GM19324 (cell line): ENCODE measurements at regions not wholly inside any gene's neighbourhood (a gene's known extent, or its start where the extent isn't known, plus 50 kb on each side); places are given as distances from the start of the nearest gene placed in this dataset.

Experiments
- ATAC-seq: cut with Tn5 transposase; IDR thresholded peaks from one replicate; pipeline ENCODE4 v1.9.1; 2021; ENCODE audit warnings: mild to moderate bottlenecking, moderate library complexity; ENCODE audit not compliant: unreplicated experiment, low FRiP score

DNA sequence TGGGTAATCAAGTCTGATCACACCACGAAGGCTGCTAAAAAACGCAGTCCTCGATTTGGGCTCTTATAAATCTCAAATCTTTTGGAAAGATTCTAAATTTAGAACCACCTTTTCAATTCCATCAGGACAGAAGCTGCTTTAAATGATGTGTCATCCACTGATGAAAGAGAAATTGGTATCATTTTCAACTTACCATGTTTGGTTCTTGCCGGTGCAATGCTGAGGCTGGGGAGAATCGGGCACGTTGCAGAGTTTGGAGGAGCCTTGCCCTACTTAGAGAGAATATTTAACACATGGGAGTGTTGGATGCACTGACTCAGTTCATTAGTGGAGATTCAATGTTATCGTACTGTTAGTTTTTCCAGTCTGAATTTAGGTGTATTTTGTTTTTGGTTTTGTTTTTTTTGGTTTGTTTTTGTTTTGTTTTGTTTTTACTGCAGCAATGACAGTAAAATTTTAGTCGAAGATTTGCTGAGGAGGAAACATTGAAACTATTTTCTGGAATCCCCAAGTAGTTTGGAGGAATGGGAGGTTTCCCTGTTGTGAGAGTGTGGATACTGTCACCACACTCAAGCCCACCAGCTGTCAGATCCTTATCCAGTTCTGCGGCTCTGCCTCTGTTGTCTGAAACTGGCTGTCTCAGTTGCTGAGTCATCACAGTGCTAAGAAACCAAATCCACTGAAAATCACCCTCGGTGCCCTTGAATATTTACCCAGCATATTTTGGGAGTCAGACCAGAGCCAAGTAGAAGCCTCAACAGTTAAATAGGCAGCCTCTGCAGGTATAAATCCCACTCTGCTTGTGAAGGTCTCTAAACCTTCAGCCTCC is 497.0 kb downstream of the BTBD3 start:
- no peak for ATAC-seq

DNA sequence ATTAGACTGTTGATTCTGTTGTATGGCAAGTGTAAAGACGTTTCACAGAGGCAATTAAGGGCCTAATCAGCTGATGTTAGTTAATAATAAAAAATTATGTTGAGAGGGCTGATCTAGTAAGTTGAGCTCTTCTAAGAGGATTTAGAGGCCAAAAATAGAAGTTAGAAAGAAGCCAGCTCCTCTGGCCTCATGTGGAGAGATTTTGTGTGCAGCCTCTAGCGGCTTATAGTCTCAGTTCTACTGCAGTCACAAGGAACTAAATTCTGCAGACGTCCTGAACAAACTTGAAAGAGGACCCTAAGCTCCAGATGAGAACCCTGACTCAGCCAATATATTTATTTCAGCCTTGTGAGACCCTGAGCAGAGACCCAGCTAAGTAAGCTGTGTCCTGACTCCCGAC is 498.6 kb downstream of the BTBD3 start:
- no peak for ATAC-seq

DNA sequence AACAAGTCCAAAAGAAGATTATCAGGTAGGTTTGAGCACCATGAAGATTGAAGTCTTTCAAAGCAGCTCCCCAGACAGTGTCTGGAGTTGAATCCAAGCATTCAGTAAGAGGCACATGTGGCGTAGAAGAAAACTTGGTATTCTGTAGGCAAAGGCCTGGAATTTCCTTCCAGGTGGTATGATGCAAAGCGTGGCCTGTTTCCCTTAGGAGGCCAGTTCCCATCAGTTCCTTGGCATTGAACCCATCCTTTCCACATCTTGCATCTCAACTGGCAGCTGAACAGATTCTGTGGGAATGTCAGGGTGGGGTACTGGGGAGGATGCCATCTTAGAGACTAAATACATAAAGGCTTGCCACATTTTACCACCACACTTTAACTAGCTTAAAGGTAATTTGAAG is 516.0 kb downstream of the BTBD3 start:
- ATAC-seq = no peak

- no peak for ATAC-seq
Observed at GRCh38 chr20:12434672-12435071, 517.0 kb downstream of the BTBD3 start.

- no peak for ATAC-seq
Observed at GRCh38 chr20:12435268-12435667, 517.6 kb downstream of the BTBD3 start.

DNA sequence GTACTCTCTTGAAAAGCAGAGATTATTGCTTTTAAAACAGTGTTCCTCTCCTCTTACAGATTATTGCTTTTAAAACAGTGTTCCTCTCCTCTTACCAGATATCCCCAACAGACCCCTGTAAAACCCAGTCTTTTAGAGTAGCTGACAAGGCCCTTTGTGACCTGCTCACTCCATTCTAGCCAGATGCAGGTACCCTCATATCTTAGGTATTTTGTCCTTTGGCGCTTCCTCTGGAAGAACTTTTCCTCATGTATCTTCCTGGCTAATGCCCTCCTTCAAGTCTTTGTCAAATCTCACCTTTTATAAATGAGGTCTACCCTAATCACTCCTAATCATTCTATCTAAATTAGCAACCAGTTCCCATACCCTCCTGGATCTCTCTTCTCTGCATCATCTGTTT is 536.0 kb downstream of the BTBD3 start:
- ATAC-seq = no peak

DNA sequence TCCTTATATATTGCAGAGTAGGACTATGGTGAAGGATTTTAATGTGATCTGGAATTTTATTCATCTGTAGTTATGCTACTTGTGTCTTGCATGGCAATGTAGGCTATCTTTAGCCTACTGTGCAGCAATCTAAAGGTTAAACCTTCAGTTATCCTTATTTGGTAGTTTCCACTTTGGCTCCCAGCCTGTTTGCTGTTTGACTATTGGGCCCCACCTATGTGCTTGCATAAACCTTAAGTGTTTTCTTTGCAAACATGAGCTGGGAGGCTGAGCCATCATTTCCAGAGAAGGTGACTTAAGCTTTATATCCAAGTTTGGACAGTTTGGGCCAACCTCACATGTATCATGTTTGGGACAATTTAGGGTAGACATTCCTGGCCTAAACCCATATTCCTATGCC is 537.5 kb downstream of the BTBD3 start:
- ATAC-seq = no peak

- ATAC-seq = no peak
Observed at GRCh38 chr20:12458241-12458640, 540.5 kb downstream of the BTBD3 start.

- no peak for ATAC-seq
Observed at GRCh38 chr20:12464036-12464435, 544.7 kb upstream of the SPTLC3 start.

GRCh38 chr20:12466915-12467314 is 541.9 kb upstream of the SPTLC3 start:
- ATAC-seq = no peak

DNA sequence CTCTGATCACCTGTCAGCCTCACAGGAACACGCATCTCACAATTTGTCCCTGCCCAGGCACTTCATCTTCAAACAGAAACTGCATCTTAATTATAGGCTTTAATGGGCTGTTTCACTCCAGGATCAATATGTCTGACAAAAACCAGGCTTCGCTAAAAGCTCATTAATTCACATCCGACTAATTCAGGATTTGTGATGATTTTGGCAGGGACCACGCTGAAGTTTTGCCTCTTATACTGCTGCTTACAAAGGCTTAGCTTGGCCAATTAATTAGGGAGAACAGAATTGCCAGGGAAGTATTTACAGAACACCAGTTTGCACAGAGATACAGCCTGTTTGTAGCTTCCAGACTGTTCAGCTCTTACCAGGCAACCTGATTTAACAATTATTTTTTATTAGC is 541.0 kb upstream of the SPTLC3 start:
- no peak for ATAC-seq

DNA sequence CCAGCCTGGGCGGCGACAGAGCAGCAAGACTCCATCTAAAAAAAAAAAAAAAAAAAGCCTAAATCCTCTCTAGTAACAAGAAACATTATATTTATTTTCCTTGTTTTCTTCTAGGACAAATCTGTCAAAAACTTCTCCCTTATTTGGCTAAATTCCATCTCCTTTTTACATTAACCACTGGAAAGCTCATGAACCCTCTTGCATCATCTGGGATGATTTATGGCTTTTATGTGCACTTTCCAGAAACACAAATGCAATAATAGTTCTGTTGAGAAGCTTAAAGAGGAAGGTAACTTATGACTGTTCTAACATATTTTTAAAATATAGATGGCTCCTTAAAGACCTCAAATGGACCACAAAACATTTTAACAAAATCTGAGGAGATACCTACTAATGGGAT is 526.1 kb upstream of the SPTLC3 start:
- no peak for ATAC-seq

- no peak for ATAC-seq
Observed at GRCh38 chr20:12502443-12502842, 506.3 kb upstream of the SPTLC3 start.

- no peak for ATAC-seq
Observed at GRCh38 chr20:12504779-12505178, 504.0 kb upstream of the SPTLC3 start.

GRCh38 chr20:12511499-12511898 is 497.3 kb upstream of the SPTLC3 start:
- no peak for ATAC-seq

GRCh38 chr20:12512755-12513154 is 496.0 kb upstream of the SPTLC3 start:
- no peak for ATAC-seq

GRCh38 chr20:12528104-12528503 is 480.7 kb upstream of the SPTLC3 start:
- no peak for ATAC-seq

DNA sequence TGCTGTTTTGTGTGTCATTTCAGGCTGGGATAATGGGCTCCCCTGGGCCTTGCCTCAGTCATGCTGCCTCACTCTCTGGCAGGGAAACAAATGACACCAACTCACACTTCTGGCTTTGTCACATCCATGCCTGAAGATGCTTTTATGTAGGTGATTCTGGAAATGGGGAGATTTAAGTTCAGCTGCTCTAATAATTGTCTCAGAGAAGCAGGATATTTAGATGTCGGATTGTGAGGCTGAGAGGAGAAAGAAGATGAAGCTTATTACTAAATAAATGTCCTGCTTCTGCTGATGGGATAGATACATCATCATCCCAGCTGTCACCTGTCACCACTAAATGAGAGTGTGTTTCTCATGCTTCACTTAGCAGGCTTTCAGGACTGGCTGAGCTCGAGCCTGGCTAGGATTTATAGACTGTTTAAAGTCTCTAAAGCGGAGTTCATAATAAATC is 480.2 kb upstream of the SPTLC3 start:
- no peak for ATAC-seq

GRCh38 chr20:12531626-12532025 is 477.1 kb upstream of the SPTLC3 start:
- ATAC-seq = no peak

DNA sequence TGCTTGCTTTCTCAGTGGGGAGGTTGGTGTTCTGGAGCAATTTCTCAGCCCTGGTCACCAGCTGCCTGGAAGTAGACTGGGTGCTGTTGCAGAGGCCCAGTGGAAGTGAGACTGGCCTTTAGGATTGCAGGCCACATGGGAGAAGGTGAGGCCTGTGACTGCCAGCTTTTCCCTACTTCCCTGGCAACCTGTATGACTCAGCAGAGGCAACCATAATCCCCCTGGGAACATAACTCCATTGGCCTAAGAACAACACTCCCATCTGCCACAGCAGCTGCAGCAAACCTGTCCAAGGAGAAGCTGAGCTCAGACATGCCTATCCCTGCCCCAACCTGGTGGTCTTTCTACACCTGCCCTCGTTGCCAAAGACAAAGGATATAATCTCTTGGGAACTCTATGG is 473.5 kb upstream of the SPTLC3 start:
- no peak for ATAC-seq

- ATAC-seq = no peak
Observed at GRCh38 chr20:12535770-12536169, 473.0 kb upstream of the SPTLC3 start.

GRCh38 chr20:12554426-12554825 is 454.3 kb upstream of the SPTLC3 start:
- no peak for ATAC-seq

DNA sequence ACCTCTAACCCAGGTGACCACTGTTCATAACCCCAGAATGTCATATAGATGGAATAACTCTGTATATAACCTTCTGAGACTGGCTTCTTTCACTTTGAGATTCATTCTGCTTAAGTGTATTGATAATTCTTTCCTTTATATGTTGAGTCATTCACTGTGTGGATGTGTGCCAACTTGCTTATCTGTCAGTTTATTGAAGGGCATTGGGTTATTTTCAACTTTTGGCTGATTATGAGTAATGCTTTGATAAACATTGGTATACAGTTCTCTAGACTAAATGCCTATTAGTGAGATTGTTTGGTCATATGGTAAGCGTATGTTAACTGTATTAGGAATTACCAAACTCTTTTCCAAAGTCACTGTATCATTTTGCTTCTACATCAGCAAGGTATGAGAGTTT is 453.4 kb upstream of the SPTLC3 start:
- ATAC-seq = no peak
